MM.1S (cell line): ENCODE measurements at regions not wholly inside any gene's neighbourhood (a gene's known extent, or its start where the extent isn't known, plus 50 kb on each side); places are given as distances from the start of the nearest gene placed in this dataset.

Source experiments
- CTCF ChIP-seq: fragments of 300-600 bp; sonication (generic); IDR thresholded peaks from 2 replicates; pipeline ENCODE4 v1.5.1; 2016; ENCODE audit warnings: antibody characterized with exemption, low read length, mixed read lengths
- EZH2 ChIP-seq: fragments of 300-600 bp; sonication (generic); optimal IDR thresholded peaks from 2 replicates; pipeline ENCODE3; 2017; ENCODE audit warnings: low read depth, mild to moderate bottlenecking, antibody characterized with exemption, low read length, mixed read lengths

- TF ChIP-seq CTCF, result no peak
- TF ChIP-seq EZH2, result no peak
Observed at GRCh38 chr4:37095925-37096324, 148.6 kb upstream of the NWD2 start.
